NT2/D1 (cell line): ENCODE measurements at regions not wholly inside any gene's neighbourhood (a gene's known extent, or its start where the extent isn't known, plus 50 kb on each side); places are given as distances from the start of the nearest gene placed in this dataset.

ENCODE experiments used
- SUZ12 ChIP-seq: IDR thresholded peaks from 2 replicates; pipeline ENCODE4 v1.6.1; 2011; ENCODE audit not compliant: insufficient read length, insufficient read depth; ENCODE audit errors: extremely low read depth
- YY1 ChIP-seq: IDR thresholded peaks from 2 replicates; pipeline ENCODE4 v1.6.1; 2011; ENCODE audit not compliant: insufficient read length, insufficient read depth
- ZNF274 ChIP-seq: IDR thresholded peaks from 2 replicates; pipeline ENCODE4 v1.6.1; 2011; ENCODE audit warnings: mild to moderate bottlenecking, low read depth, low read length

DNA sequence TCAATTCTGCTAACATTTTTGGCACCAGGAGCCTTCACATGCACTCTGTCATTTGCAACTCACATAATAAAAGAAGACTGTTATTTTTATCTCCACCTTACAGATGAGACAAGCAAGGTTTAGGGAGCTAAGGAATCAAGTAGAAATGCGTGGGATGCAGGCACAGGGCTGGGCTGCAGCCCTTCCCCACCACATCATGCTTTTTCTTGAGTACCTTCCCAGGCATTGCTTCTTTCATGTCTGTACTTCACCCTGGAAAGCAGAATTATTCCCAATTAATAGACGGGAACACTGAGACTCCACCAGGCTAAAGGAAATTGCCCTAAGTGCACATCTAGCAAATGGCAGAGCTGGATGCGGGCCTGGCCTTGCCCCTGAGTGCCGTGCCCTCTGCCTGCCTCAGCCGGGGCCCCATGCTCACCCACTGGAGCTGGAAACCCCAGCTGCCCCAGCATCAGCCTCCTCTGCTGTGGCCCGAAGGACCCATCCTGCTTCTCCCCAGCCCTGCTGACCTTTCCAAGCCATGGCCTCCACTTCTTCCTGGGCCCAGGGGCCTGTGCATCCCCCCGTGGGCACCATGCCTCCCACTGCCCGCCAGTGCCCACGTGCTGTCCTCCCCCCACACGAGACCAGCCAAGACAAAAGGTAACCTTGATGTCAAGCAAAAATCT is 257.5 kb downstream of the TOMM20 start:
- TF ChIP-seq SUZ12 (no peak), ZNF274 (no peak), YY1 (no peak)
